ENCODE measurements at regions not wholly inside any gene's neighbourhood (a gene's known extent, or its start where the extent isn't known, plus 50 kb on each side); places are given as distances from the start of the nearest gene placed in this dataset.
"Not testable (repeated sequence)": the region's sequence is repeated elsewhere in the genome, so short reads cannot be mapped to it uniquely, and the experiment has no call there.

GRCh38 chr7:6882321-6882721, 56.2 kb upstream of the CCZ1B start:
- H3K27ac ChIP-seq; H3K27me3 ChIP-seq; H3K36me3 ChIP-seq (replicated peaks in 1 of 2); DNase-seq; H3K4me3 ChIP-seq; H3K4me1 ChIP-seq (replicated peaks in 1 of 2); intact Hi-C loops (cut with DNase I); H3K9me3 ChIP-seq (replicated peaks in 1 of 3): not testable (repeated sequence)
- 63 to 71% (median 69%) methylated on average over 8 of the region's 8 CpGs for whole genome bisulfite sequencing, 4 donors

- WGBS, 4 donors: 66 to 79% (median 73%) methylated on average over 5 to 10 of the region's 10 CpGs
These were observed 57.7 kb upstream of the CCZ1B start for GRCh38 chr7:6883756-6884155.

GRCh38 chr7:6886198-6886597, 60.1 kb upstream of the CCZ1B start:
- Histone ChIP-seq H3K4me1 (replicated peaks in 1 of 2) (no peaks in the 10 kb centered on the region), H3K27ac (no peak overlapping the region), H3K27me3 (no peaks in the 10 kb centered on the region), H3K4me3 (no peak overlapping the region), H3K36me3 (replicated peaks in 1 of 2) (no peaks in the 10 kb centered on the region), H3K9me3 (replicated peaks in 1 of 3) (no peaks in the 10 kb centered on the region)
- TF ChIP-seq CTCF (IDR thresholded peaks at IDR 0.05): no peak
- TF ChIP-seq POLR2A (IDR thresholded peaks at IDR 0.05): no peak
- no peak for DNase-seq
- intact Hi-C loops (cut with DNase I): no loop called here
- WGBS, 4 donors: 67 to 87% (median 79%) methylated on average over 8 of the region's 8 CpGs

More at GRCh38 chr7:6883756-6884155, 57.7 kb upstream of the CCZ1B start:
- DNase-seq; H3K4me3 ChIP-seq; intact Hi-C loops (cut with DNase I); H3K27me3 ChIP-seq; H3K36me3 ChIP-seq (replicated peaks in 1 of 2); H3K4me1 ChIP-seq (replicated peaks in 1 of 2); H3K9me3 ChIP-seq (replicated peaks in 1 of 3); H3K27ac ChIP-seq: not testable (repeated sequence)

GRCh38 chr7:6888267-6889045, 62.4 kb upstream of the CCZ1B start:
- H3K4me3 ChIP-seq; H3K27ac ChIP-seq; intact Hi-C loops (cut with DNase I); DNase-seq; H3K27me3 ChIP-seq; H3K36me3 ChIP-seq (replicated peaks in 1 of 2); H3K9me3 ChIP-seq (replicated peaks in 1 of 3); H3K4me1 ChIP-seq (replicated peaks in 1 of 2): not testable (repeated sequence)
- 72 to 81% (median 80%) methylated on average over 12 to 13 of the region's 13 CpGs for WGBS, 4 donors

- no peaks in the 10 kb centered on the region for H3K9me3 ChIP-seq (replicated peaks in 1 of 3)
- DNase-seq: no peak
- no peak overlapping the region for H3K4me3 ChIP-seq
- TF ChIP-seq POLR2A (IDR thresholded peaks at IDR 0.05) (no peak), CTCF (IDR thresholded peaks at IDR 0.05) (no peak)
- intact Hi-C loops (cut with DNase I): no loop called here
- no peaks in the 10 kb centered on the region for H3K36me3 ChIP-seq (replicated peaks in 1 of 2)
- no peaks in the 10 kb centered on the region for H3K27me3 ChIP-seq
- no peaks in the 10 kb centered on the region for H3K4me1 ChIP-seq (replicated peaks in 1 of 2)
- H3K27ac ChIP-seq: no peak overlapping the region
- WGBS, 4 donors: 72 to 90% (median 86%) methylated on average over 6 to 8 of the region's 8 CpGs
These were observed 63.3 kb upstream of the CCZ1B start for GRCh38 chr7:6889252-6889812.

GRCh38 chr7:6902097-6902518, 76.0 kb upstream of the CCZ1B start:
- H3K4me1 ChIP-seq (replicated peaks in 1 of 2); intact Hi-C loops (cut with DNase I); H3K4me3 ChIP-seq; DNase-seq; H3K27ac ChIP-seq; H3K36me3 ChIP-seq (replicated peaks in 1 of 2); H3K27me3 ChIP-seq; H3K9me3 ChIP-seq (replicated peaks in 1 of 3): not testable (repeated sequence)
- 31 to 58% (median 49%) methylated on average over 3 to 4 of the region's 4 CpGs for WGBS, 4 donors

- H3K9me3 ChIP-seq (replicated peaks in 1 of 3); DNase-seq; H3K4me1 ChIP-seq (replicated peaks in 1 of 2); H3K27me3 ChIP-seq; H3K27ac ChIP-seq; intact Hi-C loops (cut with DNase I); H3K4me3 ChIP-seq; H3K36me3 ChIP-seq (replicated peaks in 1 of 2): not testable (repeated sequence)
- 58 to 87% (median 68%) methylated on average over 6 to 7 of the region's 7 CpGs for WGBS, 4 donors
These were observed 77.2 kb upstream of the CCZ1B start for GRCh38 chr7:6903289-6903688.

- H3K9me3 ChIP-seq (replicated peaks in 1 of 3); H3K27ac ChIP-seq; H3K4me1 ChIP-seq (replicated peaks in 1 of 2); intact Hi-C loops (cut with DNase I); H3K27me3 ChIP-seq; H3K36me3 ChIP-seq (replicated peaks in 1 of 2); DNase-seq; H3K4me3 ChIP-seq: not testable (repeated sequence)
- 64 to 74% (median 71%) methylated on average over 3 to 4 of the region's 4 CpGs for WGBS, 4 donors
These were observed 77.7 kb upstream of the CCZ1B start for GRCh38 chr7:6903792-6904191.

Measured in adrenal gland (tissue), 9 donors.